ENCODE measurements at regions not wholly inside any gene's neighbourhood (a gene's known extent, or its start where the extent isn't known, plus 50 kb on each side); places are given as distances from the start of the nearest gene placed in this dataset.
A peak's percentile ranks its signal among the peaks of the same experiment; 100 is the strongest.

DNA sequence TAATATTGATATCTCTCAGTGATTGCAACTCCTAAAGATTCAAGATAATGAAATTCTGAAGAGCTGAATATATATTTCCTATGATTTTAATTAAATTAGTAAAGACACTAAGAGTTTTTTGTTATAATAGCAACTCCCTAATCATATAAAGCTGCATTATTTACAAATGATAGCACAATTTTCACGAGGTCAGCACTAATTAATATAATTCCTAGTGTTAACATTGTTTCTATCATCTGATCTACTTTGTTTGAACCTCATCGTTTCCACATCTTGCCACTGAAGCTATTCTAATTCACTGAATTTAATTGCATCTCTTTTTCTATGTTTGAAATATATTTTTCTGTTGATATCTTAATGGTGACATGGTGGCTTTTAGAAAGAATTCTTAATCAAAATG lies 279.1 kb upstream of the ADGRL4 start:
- Histone ChIP-seq H3K4me1 (ENCODE audit: control insufficient read depth, low read depth, low read length) (no peaks in the 10 kb centered on the region), H3K9ac (ENCODE audit: low read length) (no peak overlapping the region), H3K9me3 (ENCODE audit: control insufficient read depth, low read depth, low read length) (no peaks in the 10 kb centered on the region), H3K36me3 (ENCODE audit: control insufficient read depth, low read depth, low read length) (no peaks in the 10 kb centered on the region), H3K27ac (ENCODE audit: low read length) (no peak overlapping the region), H3K4me3 (ENCODE audit: low read length) (no peak overlapping the region), H3K27me3 (ENCODE audit: control insufficient read depth, insufficient read depth, low read length) (no peaks in the 10 kb centered on the region)

DNA sequence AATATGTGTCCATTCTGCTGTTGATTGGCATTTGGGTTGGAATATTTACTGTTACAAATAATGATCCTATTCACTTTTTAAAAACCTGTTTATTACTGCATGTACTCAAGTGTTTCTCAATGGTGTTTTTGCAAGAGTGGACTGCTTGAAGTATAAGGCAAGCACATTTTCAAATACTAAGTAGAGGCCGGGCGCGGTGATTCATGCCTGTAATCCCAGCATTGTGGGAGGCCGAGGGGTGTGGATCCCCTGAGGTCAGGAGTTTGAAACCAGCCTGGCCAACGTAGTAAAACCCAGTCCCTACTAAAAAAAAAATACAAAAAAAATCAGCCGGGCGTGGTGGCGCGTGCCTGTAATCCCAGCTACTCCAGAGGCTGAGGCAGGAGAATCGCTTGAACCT lies 276.9 kb upstream of the ADGRL4 start:
- no peaks in the 10 kb centered on the region for H3K27me3 ChIP-seq (ENCODE audit: control insufficient read depth, insufficient read depth, low read length)
- H3K27ac ChIP-seq (ENCODE audit: low read length) = no peak overlapping the region
- no peak overlapping the region for H3K9ac ChIP-seq (ENCODE audit: low read length)
- no peaks in the 10 kb centered on the region for H3K9me3 ChIP-seq (ENCODE audit: control insufficient read depth, low read depth, low read length)
- H3K4me1 ChIP-seq (ENCODE audit: control insufficient read depth, low read depth, low read length) = no peaks in the 10 kb centered on the region
- H3K36me3 ChIP-seq (ENCODE audit: control insufficient read depth, low read depth, low read length) = no peaks in the 10 kb centered on the region
- no peak overlapping the region for H3K4me3 ChIP-seq (ENCODE audit: low read length)

DNA sequence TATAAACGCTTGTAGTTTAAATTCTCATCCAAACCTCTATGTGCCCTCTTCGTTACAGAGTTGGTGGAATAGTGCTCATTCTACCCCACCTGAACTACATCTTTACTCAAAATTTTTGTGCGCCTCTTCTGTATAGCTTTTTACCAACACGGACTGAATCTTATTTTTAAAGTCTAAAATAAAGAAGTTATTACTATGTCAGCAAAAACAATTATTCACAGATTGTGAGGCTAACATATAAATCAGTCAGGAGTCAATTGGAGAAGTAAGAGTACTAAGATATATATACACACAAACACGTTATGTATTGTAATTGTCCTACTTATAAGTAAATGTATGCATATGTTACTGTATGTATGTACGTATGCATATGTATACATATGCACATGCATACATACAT lies 274.9 kb upstream of the ADGRL4 start:
- H3K9me3 ChIP-seq (ENCODE audit: control insufficient read depth, low read depth, low read length) = no peaks in the 10 kb centered on the region
- no peaks in the 10 kb centered on the region for H3K4me1 ChIP-seq (ENCODE audit: control insufficient read depth, low read depth, low read length)
- H3K27ac ChIP-seq (ENCODE audit: low read length) = no peak overlapping the region
- H3K9ac ChIP-seq (ENCODE audit: low read length) = no peak overlapping the region
- H3K27me3 ChIP-seq (ENCODE audit: control insufficient read depth, insufficient read depth, low read length) = no peaks in the 10 kb centered on the region
- no peaks in the 10 kb centered on the region for H3K36me3 ChIP-seq (ENCODE audit: control insufficient read depth, low read depth, low read length)
- no peak overlapping the region for H3K4me3 ChIP-seq (ENCODE audit: low read length)

DNA sequence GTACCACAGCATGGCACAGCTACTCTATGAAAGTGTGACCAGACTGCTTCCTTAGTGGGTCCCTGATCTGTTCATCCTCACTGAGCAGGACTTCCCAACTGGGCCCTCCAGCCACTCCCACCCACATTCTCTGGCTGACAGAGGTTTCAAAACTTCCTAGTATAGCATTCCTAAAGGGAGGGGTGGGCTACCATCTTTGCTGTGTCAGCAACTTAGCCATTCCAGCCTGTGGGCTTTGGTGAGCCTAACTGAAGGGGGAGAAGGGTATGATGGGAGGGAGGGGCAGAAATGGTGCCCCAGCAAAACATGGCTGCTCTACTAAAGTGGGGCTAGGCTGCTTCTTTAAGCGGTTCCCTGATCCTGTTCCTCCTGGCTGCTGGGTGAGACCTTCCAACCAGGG lies 265.2 kb upstream of the ADGRL4 start:
- Histone ChIP-seq H3K36me3 (ENCODE audit: control insufficient read depth, low read depth, low read length) (no peaks in the 10 kb centered on the region), H3K9ac (ENCODE audit: low read length) (no peak overlapping the region), H3K27me3 (ENCODE audit: control insufficient read depth, insufficient read depth, low read length) (no peaks in the 10 kb centered on the region), H3K4me3 (ENCODE audit: low read length) (no peak overlapping the region), H3K27ac (ENCODE audit: low read length) (no peak overlapping the region), H3K9me3 (ENCODE audit: control insufficient read depth, low read depth, low read length) (no peaks in the 10 kb centered on the region), H3K4me1 (ENCODE audit: control insufficient read depth, low read depth, low read length) (no peaks in the 10 kb centered on the region)

DNA sequence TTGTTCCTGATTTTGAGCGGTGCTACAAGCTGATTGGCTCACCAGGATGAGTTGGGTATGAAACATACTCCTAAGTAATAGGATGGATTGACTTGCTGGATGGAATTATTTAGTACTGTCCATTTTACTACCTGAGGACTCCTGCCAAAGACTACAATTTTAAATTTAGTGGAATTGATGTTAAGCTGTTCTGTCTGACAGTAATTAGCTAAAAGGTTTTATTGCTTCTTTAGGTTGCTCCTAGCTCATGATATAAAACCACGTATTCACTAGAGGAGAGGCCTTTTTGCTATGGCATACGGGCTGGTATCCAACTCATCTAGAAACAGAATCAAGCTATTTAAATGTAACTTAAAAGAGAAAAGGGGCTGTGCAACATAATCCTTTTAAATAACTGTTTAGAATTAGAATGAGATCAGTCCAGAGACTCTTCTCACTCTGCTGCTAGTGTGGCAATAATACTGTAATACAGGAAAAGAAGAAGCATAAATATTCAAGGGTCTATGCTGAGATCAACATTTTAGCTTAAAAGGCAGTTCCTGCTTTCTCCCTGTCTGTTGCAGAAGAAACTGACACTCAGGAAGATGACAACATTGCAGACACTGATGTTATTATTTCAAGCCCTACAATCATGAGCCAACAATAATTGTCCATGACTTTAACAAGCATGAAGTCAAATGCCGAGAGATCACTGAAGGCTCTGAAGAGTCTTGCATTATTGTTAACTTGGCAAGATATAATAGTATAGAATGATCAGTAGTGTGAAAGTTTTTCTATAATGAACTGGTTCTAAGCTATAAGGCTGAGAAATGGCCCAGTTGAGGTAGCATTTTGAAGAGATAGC lies 258.7 kb upstream of the ADGRL4 start:
- Histone ChIP-seq H3K9me3 (ENCODE audit: control insufficient read depth, low read depth, low read length) (no peaks in the 10 kb centered on the region), H3K27me3 (ENCODE audit: control insufficient read depth, insufficient read depth, low read length) (no peaks in the 10 kb centered on the region), H3K4me1 (ENCODE audit: control insufficient read depth, low read depth, low read length) (peaks cover 38% of the 10 kb centered on the region), H3K27ac (ENCODE audit: low read length) (no peak overlapping the region), H3K9ac (ENCODE audit: low read length) (no peak overlapping the region), H3K36me3 (ENCODE audit: control insufficient read depth, low read depth, low read length) (no peaks in the 10 kb centered on the region), H3K4me3 (ENCODE audit: low read length) (no peak overlapping the region)

DNA sequence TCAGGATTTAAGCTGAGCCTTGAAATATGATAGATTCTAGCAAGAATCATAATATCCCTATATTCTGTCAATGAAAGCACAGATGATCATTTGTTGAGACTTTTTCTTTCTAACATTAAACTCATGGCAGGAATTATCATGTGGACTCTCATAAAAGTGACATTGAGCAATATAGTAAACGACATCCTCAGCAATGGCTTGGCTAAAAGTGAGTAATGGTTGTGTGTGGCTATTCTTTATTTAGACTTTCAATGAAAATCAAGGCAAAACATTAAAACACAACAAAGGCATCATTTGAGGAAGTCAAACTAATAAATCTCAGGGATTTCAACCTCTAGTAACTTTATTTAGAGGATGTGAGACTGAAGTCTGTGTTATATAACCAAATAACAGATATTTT lies 257.8 kb upstream of the ADGRL4 start:
- Histone ChIP-seq H3K27ac (ENCODE audit: low read length) (no peak overlapping the region), H3K27me3 (ENCODE audit: control insufficient read depth, insufficient read depth, low read length) (no peaks in the 10 kb centered on the region), H3K4me1 (ENCODE audit: control insufficient read depth, low read depth, low read length) (peaks cover 42% of the 10 kb centered on the region), H3K36me3 (ENCODE audit: control insufficient read depth, low read depth, low read length) (no peaks in the 10 kb centered on the region), H3K9ac (ENCODE audit: low read length) (no peak overlapping the region), H3K4me3 (ENCODE audit: low read length) (no peak overlapping the region), H3K9me3 (ENCODE audit: control insufficient read depth, low read depth, low read length) (no peaks in the 10 kb centered on the region)

DNA sequence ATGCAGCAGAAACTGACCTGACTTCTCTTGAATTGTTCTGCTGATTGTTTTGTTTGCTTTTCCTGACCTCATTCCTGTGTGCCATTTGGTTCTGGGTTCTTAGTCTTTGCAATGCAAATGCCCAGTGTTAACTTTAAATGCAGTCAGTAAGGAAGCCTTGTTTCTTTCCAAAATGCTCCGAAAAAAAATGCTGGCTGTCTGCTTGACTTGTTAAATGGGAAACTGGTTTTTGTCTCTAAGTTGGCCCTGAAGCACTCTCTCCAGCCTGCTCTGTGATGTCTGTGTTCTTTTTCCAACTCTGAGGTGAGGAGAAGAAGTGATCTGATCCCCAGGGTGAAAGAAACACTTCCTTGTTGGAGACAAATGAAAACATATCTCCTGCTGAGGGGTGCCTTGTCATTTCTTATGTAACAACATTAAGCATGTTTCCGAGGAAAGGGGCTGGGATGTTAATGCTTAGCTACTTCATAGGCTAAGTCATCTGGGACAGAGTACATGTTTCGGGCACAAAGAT lies 256.3 kb upstream of the ADGRL4 start:
- Histone ChIP-seq H3K4me1 (ENCODE audit: control insufficient read depth, low read depth, low read length) (peaks cover 42% of the 10 kb centered on the region), H3K27me3 (ENCODE audit: control insufficient read depth, insufficient read depth, low read length) (no peaks in the 10 kb centered on the region), H3K4me3 (ENCODE audit: low read length) (peak overlapping the region; percentile 46), H3K9ac (ENCODE audit: low read length) (peak overlapping the region; percentile 48), H3K27ac (ENCODE audit: low read length) (peak overlapping the region; percentile 86), H3K9me3 (ENCODE audit: control insufficient read depth, low read depth, low read length) (no peaks in the 10 kb centered on the region), H3K36me3 (ENCODE audit: control insufficient read depth, low read depth, low read length) (no peaks in the 10 kb centered on the region)

DNA sequence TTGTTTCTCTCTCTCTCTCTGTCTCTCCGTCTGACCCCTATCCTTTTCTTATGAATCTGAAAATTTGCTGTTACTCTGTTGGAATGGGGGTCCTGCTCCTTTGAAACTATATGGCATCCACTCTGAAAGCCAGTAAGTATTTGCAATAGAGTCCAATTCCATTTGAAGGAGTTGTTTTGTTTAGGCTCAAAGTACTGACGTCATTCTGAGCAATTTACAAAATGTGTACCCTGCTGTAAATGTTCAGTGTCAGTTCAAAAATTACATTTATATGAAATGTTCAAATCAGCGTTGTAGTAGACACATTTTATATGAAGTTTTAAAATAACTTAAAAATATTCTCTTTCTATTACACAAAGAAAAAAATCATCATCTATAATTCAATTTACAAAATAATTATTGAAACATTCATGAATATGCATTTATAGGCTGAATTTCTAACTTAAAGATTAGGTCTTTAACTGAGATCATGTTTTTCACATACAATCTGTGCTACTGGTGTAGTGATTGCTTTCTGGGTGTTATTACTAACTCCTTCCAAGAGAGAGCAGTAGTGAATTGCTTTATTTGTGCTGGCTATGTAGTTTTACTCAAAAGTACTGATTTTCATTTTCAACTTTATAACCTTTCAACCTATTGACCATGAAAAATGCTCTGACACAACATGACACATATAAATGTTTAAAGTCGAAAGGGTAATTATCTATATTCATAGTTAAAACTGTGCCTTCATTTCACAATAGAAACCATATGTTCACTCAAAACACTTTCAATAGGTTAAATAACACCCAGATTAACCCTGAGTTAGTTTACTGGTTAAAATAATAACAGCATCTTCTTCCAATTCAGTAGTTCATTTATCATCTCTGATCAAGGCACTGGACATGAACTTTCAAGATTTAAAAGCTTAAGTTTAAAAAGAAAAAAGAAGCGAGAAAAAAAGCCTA lies 253.1 kb upstream of the ADGRL4 start:
- Histone ChIP-seq H3K9ac (ENCODE audit: low read length) (no peak overlapping the region), H3K27me3 (ENCODE audit: control insufficient read depth, insufficient read depth, low read length) (no peaks in the 10 kb centered on the region), H3K9me3 (ENCODE audit: control insufficient read depth, low read depth, low read length) (no peaks in the 10 kb centered on the region), H3K36me3 (ENCODE audit: control insufficient read depth, low read depth, low read length) (no peaks in the 10 kb centered on the region), H3K4me3 (ENCODE audit: low read length) (no peak overlapping the region), H3K4me1 (ENCODE audit: control insufficient read depth, low read depth, low read length) (peaks cover 42% of the 10 kb centered on the region), H3K27ac (ENCODE audit: low read length) (no peak overlapping the region)

DNA sequence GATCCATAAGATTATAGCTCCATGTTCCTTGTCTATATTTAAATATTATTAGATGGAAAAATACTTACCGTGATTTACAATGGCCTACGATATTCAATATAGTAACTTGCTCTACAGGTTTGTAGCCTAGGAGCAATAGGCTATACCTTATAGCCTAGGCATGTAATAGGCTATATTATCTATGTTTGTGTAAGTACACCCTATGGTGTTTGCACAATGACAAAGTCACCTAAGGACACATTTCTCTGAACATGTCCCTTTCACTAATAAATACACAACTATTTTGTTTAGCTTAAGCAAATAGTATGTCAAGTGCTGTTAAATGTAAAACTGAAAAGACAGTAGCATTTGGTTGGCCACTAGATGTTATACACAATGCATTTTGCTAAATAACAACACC lies 248.9 kb upstream of the ADGRL4 start:
- Histone ChIP-seq H3K4me3 (ENCODE audit: low read length) (no peak overlapping the region), H3K9me3 (ENCODE audit: control insufficient read depth, low read depth, low read length) (no peaks in the 10 kb centered on the region), H3K9ac (ENCODE audit: low read length) (no peak overlapping the region), H3K27me3 (ENCODE audit: control insufficient read depth, insufficient read depth, low read length) (no peaks in the 10 kb centered on the region), H3K4me1 (ENCODE audit: control insufficient read depth, low read depth, low read length) (peaks cover 4% of the 10 kb centered on the region), H3K36me3 (ENCODE audit: control insufficient read depth, low read depth, low read length) (no peaks in the 10 kb centered on the region), H3K27ac (ENCODE audit: low read length) (no peak overlapping the region)

DNA sequence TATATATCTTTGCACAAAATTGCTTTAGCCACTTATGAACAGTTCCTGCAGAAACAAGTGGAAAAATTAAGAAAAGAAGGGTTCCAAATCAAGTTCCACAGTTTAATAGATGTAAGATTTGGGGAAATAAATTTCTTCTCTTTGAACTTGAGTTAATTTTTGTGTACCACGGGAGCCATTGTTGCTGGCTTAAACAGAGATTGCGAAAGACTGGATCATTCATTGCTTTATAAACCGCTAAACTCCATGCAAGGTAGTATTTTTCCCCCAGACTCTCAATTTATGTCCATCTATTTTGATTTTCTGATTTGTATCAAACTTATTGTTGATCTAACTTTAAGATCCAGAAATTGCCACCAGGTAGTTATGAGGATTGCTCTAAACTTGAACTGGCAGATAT lies 246.1 kb upstream of the ADGRL4 start:
- H3K4me3 ChIP-seq (ENCODE audit: low read length) = no peak overlapping the region
- no peak overlapping the region for H3K9ac ChIP-seq (ENCODE audit: low read length)
- H3K4me1 ChIP-seq (ENCODE audit: control insufficient read depth, low read depth, low read length) = no peaks in the 10 kb centered on the region
- H3K27me3 ChIP-seq (ENCODE audit: control insufficient read depth, insufficient read depth, low read length) = no peaks in the 10 kb centered on the region
- H3K36me3 ChIP-seq (ENCODE audit: control insufficient read depth, low read depth, low read length) = no peaks in the 10 kb centered on the region
- H3K9me3 ChIP-seq (ENCODE audit: control insufficient read depth, low read depth, low read length) = no peaks in the 10 kb centered on the region
- H3K27ac ChIP-seq (ENCODE audit: low read length) = no peak overlapping the region

DNA sequence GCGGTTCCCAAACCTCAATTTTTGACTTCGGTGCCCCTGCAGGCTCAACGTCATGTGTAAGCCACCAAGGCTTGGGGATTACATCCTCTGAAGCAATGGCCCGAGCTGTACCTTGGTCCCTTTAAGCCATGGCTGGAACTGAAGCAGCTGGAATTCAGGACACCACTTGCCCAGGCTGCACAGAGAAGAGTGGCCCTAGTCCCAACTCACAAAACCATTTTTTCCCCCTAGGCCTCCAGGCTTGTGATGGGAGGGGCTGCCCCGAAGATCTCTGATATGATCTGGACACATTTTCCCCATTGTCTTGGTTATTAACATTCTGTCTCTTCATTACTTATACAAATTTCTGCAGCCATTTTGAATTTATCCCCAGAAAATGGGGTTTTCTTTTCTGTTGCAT lies 233.3 kb upstream of the ADGRL4 start:
- no peak overlapping the region for H3K4me3 ChIP-seq (ENCODE audit: low read length)
- no peaks in the 10 kb centered on the region for H3K9me3 ChIP-seq (ENCODE audit: control insufficient read depth, low read depth, low read length)
- peaks cover 13% of the 10 kb centered on the region for H3K4me1 ChIP-seq (ENCODE audit: control insufficient read depth, low read depth, low read length)
- H3K27me3 ChIP-seq (ENCODE audit: control insufficient read depth, insufficient read depth, low read length) = no peaks in the 10 kb centered on the region
- H3K36me3 ChIP-seq (ENCODE audit: control insufficient read depth, low read depth, low read length) = no peaks in the 10 kb centered on the region
- no peak overlapping the region for H3K27ac ChIP-seq (ENCODE audit: low read length)
- no peak overlapping the region for H3K9ac ChIP-seq (ENCODE audit: low read length)

Data from iPS-18a (cell line).